A549 (cell line): ENCODE measurements at regions not wholly inside any gene's neighbourhood (a gene's known extent, or its start where the extent isn't known, plus 50 kb on each side); places are given as distances from the start of the nearest gene placed in this dataset.

Experiments
- ATAC-seq, 2 experiments: fragments of 200-7000 bp in 1 of 2; fragments of >200 bp in 1 of 2; cut with Nextera tagmentation in 1 of 2; cut with Tn5 transposase in 1 of 2; 3 replicates each; pipeline versions ENCODE4 v1.8.0 to v1.9.1; 2018 to 2020; ENCODE audit warnings: mild to moderate bottlenecking in 1 of 2, moderate library complexity in 1 of 2
- CTCF ChIA-PET: fragments of 300-600 bp; sonication (Branson Sonifier 250); formaldehyde crosslinking; extraction: SDS; loops from one replicate; lab custom pipeline; 2021; ENCODE audit warnings: antibody characterized with exemption, inconsistent platforms; lab: Yijun Ruan, JAX
- POLR2A ChIA-PET: fragments of 350-600 bp; formaldehyde crosslinking; extraction: SDS; loops from one replicate; lab custom pipeline; 2021; ENCODE audit warnings: antibody characterized with exemption, inconsistent platforms; lab: Yijun Ruan, JAX
- DNase-seq, 2 experiments: peaks; one replicate each; pipeline versions ENCODE4 v3.0.0 to v3.0.0-alpha.2; 2011 to 2016; ENCODE audit warnings: low read depth in 1 of 2, low spot score in 1 of 2
- FAIRE-seq: peaks from 2 replicates; lab custom pipeline; 2011; peaks lifted over from hg19 to GRCh38; lab: Jason Lieb, UNC
- H3K27ac ChIP-seq, 2 experiments: fragments of >200 bp; sonication (Bioruptor Twin); formaldehyde crosslinking; 3 replicates each; pipeline ENCODE4 v1.5.1; 2016 to 2017
- H3K4me1 ChIP-seq: fragments of >200 bp; sonication (Bioruptor Twin); formaldehyde crosslinking; 3 replicates; pipeline ENCODE4 v1.6.1; 2016
- H3K4me2 ChIP-seq: fragments of >200 bp; sonication (Bioruptor Twin); formaldehyde crosslinking; 3 replicates; pipeline ENCODE4 v1.6.1; 2016
- H3K4me3 ChIP-seq: fragments of >200 bp; sonication (Bioruptor Twin); formaldehyde crosslinking; 3 replicates; pipeline ENCODE4 v1.5.1; 2016
- H3K9me3 ChIP-seq: fragments of >200 bp; sonication (Bioruptor Twin); formaldehyde crosslinking; 3 replicates; pipeline ENCODE4 v1.6.1; 2016
- ATOH8 ChIP-seq: fragments of 250-450 bp; sonication (Bioruptor Pico); IDR thresholded peaks from 2 replicates; pipeline ENCODE4 v1.5.0; 2020; ENCODE audit warnings: low read depth, mild to moderate bottlenecking, moderate library complexity
- CHD4 ChIP-seq: fragments of 200-600 bp; sonication (generic); IDR thresholded peaks from 2 replicates; pipeline ENCODE4 v1.6.1; 2016; ENCODE audit warnings: antibody characterized with exemption, mild to moderate bottlenecking, borderline replicate concordance
- E2F6 ChIP-seq: IDR thresholded peaks from 2 replicates; pipeline ENCODE4 v1.6.1; 2012; ENCODE audit warnings: low read depth, borderline replicate concordance
- EHMT2 ChIP-seq: fragments of 200-600 bp; sonication (generic); IDR thresholded peaks from 2 replicates; pipeline ENCODE4 v1.6.1; 2016; ENCODE audit warnings: antibody characterized with exemption, low read depth, mild to moderate bottlenecking, moderate library complexity
- ESRRA ChIP-seq: fragments of 150-350 bp; IDR thresholded peaks from 2 replicates; pipeline ENCODE4 v1.6.1; 2014; ENCODE audit warnings: mild to moderate bottlenecking, low read length, borderline replicate concordance
- FOSB ChIP-seq: fragments of 250-450 bp; sonication (Bioruptor Pico); IDR thresholded peaks from 2 replicates; pipeline ENCODE4 v1.5.0; 2020; ENCODE audit warnings: mild to moderate bottlenecking, moderate library complexity
- HEYL ChIP-seq: fragments of 250-450 bp; sonication (Bioruptor Pico); IDR thresholded peaks from 2 replicates; pipeline ENCODE4 v1.8.0; 2021; ENCODE audit warnings: mild to moderate bottlenecking, moderate library complexity
- MAFK ChIP-seq: fragments of 450-650 bp; IDR thresholded peaks from 2 replicates; pipeline ENCODE4 v1.6.1; 2014; ENCODE audit not compliant: partially characterized antibody
- NPAS2 ChIP-seq: fragments of 250-450 bp; sonication (Bioruptor Pico); IDR thresholded peaks from 2 replicates; pipeline ENCODE4 v1.8.0; 2022; ENCODE audit warnings: mild to moderate bottlenecking, moderate library complexity, borderline replicate concordance
- PHF8 ChIP-seq: fragments of 200-600 bp; sonication (generic); IDR thresholded peaks from 2 replicates; pipeline ENCODE4 v1.6.1; 2016; ENCODE audit warnings: low read depth, mild to moderate bottlenecking, antibody characterized with exemption, moderate library complexity, borderline replicate concordance
- RCOR1 ChIP-seq: fragments of 150-350 bp; IDR thresholded peaks from 2 replicates; pipeline ENCODE4 v1.6.1; 2014; ENCODE audit warnings: antibody characterized with exemption, low read length, low read depth
- REST ChIP-seq: fragments of 200-600 bp; sonication (generic); IDR thresholded peaks from 2 replicates; pipeline ENCODE4 v1.6.1; 2016; ENCODE audit warnings: antibody characterized with exemption, mild to moderate bottlenecking, moderate library complexity
- TP53 ChIP-seq: fragments of 250-450 bp; sonication (Bioruptor Pico); IDR thresholded peaks from 2 replicates; pipeline ENCODE4 v1.5.0; 2021; ENCODE audit warnings: mild to moderate bottlenecking, moderate library complexity
- USF2 ChIP-seq: fragments of 450-650 bp; IDR thresholded peaks from 2 replicates; pipeline ENCODE4 v1.6.1; 2014; ENCODE audit warnings: antibody characterized with exemption
- ZNF302 ChIP-seq: fragments of 250-450 bp; sonication (Bioruptor Pico); IDR thresholded peaks from 2 replicates; pipeline ENCODE4 v1.9.0; 2021; ENCODE audit warnings: inconsistent platforms, mild to moderate bottlenecking, moderate library complexity
- WGBS: methylation state at CpG from one replicate; pipeline ENCODE4 v1.1.6; 2017; ENCODE audit errors: missing lambda C conversion rate; 5-methylcytosine and 5-hydroxymethylcytosine counted together

- DNase-seq (no peak), FAIRE-seq (no peak)
- Histone ChIP-seq H3K4me2 (no peak overlapping the region), H3K9me3 (no peaks in the 10 kb centered on the region), H3K4me1 (no peaks in the 10 kb centered on the region)
- ChIA-PET POLR2A (no interaction called here), CTCF (no interaction called here)
- TF ChIP-seq HEYL (CRISPR knock-in tag) (no peak), ZNF302 (no peak), EHMT2 (no peak), FOSB (no peak), E2F6 (no peak), REST (no peak)
- TF ChIP-seq, all 56 proteins: peak for 0
- no peak overlapping the region for H3K4me3 ChIP-seq
- 6% methylated on average over 1 of the region's 1 CpG for WGBS
- ATAC-seq = no peak
- H3K27ac ChIP-seq = no peak overlapping the region
These were observed 717.9 kb upstream of the AMOT start for GRCh38 chrX:113558576-113558975.

- Histone ChIP-seq H3K27ac (no peak overlapping the region), H3K9me3 (no peaks in the 10 kb centered on the region), H3K4me3 (no peak overlapping the region), H3K4me2 (no peak overlapping the region), H3K4me1 (no peaks in the 10 kb centered on the region)
- TF ChIP-seq ATOH8 (CRISPR knock-in tag) (no peak), MAFK (no peak), CHD4 (no peak), NPAS2 (CRISPR knock-in tag) (no peak), USF2 (no peak), ESRRA (no peak), RCOR1 (no peak), REST (no peak), PHF8 (no peak), TP53 (no peak)
- WGBS = 10% methylated on average over 1 of the region's 1 CpG
- DNase-seq (no peak), ATAC-seq (no peak), FAIRE-seq (no peak)
- ChIA-PET CTCF (interaction anchor here (0.6 kb wide), 1 partner anchor 1412 kb away, joined by 3 read pairs; no protein-coding TSS in a partner anchor), POLR2A (no interaction called here)
These were observed 711.3 kb upstream of the AMOT start for GRCh38 chrX:113551919-113552318.
